ENCODE measurements at regions not wholly inside any gene's neighbourhood (a gene's known extent, or its start where the extent isn't known, plus 50 kb on each side); places are given as distances from the start of the nearest gene placed in this dataset.

- Histone ChIP-seq H3K23ac (ENCODE audit: insufficient read length) (no peak overlapping the region), H3K79me2 (ENCODE audit: control insufficient read depth in 1 of 2, insufficient read depth in 2 of 2, low read length in 2 of 2) (no peaks in the 10 kb centered on the region), H3K4ac (replicated peaks; ENCODE audit: insufficient read length, low read depth, low read length) (no peak overlapping the region), H2AK5ac (ENCODE audit: low read depth, low read length) (no peak overlapping the region), H3K4me1 (replicated peaks in 1 of 4; ENCODE audit: control insufficient read depth in 3 of 4, insufficient read depth in 4 of 4, low read length in 3 of 4) (no peaks in the 10 kb centered on the region), H3K56ac (replicated peaks; ENCODE audit: insufficient read length, low read depth, low read length) (no peak overlapping the region), H3K4me2 (ENCODE audit: insufficient read depth in 1 of 2, low read depth in 2 of 2, low read length in 2 of 2) (no peak overlapping the region), H2AFZ (ENCODE audit: low read length) (peak overlapping the region; percentile 61; the same call in 1 of the 2 replicates), H2BK20ac (ENCODE audit: low read length) (no peak overlapping the region), H2BK12ac (ENCODE audit: low read depth, low read length) (no peak overlapping the region), H2BK15ac (ENCODE audit: low read length) (no peak overlapping the region), H4K5ac (ENCODE audit: insufficient read length, low read depth, low read length) (no peak overlapping the region), H3K36me3 (ENCODE audit: control insufficient read depth in 2 of 4, insufficient read depth in 4 of 4, low read length in 3 of 4) (no peaks in the 10 kb centered on the region), H3K4me3 (ENCODE audit: extremely low read depth in 1 of 4, insufficient read depth in 2 of 4, low read depth in 3 of 4, low read length in 4 of 4) (no peak overlapping the region), H3K14ac (ENCODE audit: insufficient read length) (no peak overlapping the region), H4K20me1 (replicated peaks in 1 of 2; ENCODE audit: control insufficient read depth in 1 of 2, insufficient read depth in 2 of 2, low read length in 2 of 2) (no peaks in the 10 kb centered on the region), H4K91ac (replicated peaks; ENCODE audit: insufficient read length, low read length) (no peak overlapping the region), H3K27ac (ENCODE audit: low read depth, low read length) (no peak overlapping the region), H3K9me3 (ENCODE audit: insufficient read depth in 2 of 2, low read depth in 1 of 2, low read length in 1 of 2) (no peaks in the 10 kb centered on the region), H3K18ac (ENCODE audit: extremely low read depth, low read length) (no peak overlapping the region), H4K8ac (ENCODE audit: extremely low read depth, insufficient read depth, low read length) (no peak overlapping the region), H2BK5ac (ENCODE audit: low read depth, low read length) (no peak overlapping the region), H3K27me3 (replicated peaks in 1 of 4; ENCODE audit: control insufficient read depth in 3 of 4, extremely low read depth in 1 of 4, insufficient read depth in 3 of 4, low read length in 3 of 4) (no peaks in the 10 kb centered on the region), H2BK120ac (replicated peaks; ENCODE audit: low read depth, low read length) (no peak overlapping the region), H3K23me2 (ENCODE audit: low read depth, low read length) (no peaks in the 10 kb centered on the region), H3K9ac (replicated peaks in 1 of 4; ENCODE audit: extremely low read depth in 1 of 4, low read depth in 3 of 4, low read length in 3 of 4) (no peak overlapping the region), H3K79me1 (ENCODE audit: low read depth, low read length) (no peaks in the 10 kb centered on the region)
- CTCF ChIA-PET (ENCODE audit: partially characterized antibody): no interaction called here
- FAIRE-seq: no peak
- DNase-seq (ENCODE audit: low read depth in 1 of 2, low spot score in 2 of 2): no peak
- WGBS, 2 experiments (ENCODE audit: extremely low coverage in 1 of 2, insufficient coverage in 1 of 2, insufficient read length in 1 of 2, insufficient replicate concordance in 2 of 2, low coverage in 1 of 2, low lambda C conversion rate in 2 of 2, missing lambda C conversion rate in 1 of 2): 88% methylated on average over 2 of the region's 2 CpGs; no CpG with 5 or more reads in 1 of the 2 experiments
- TF ChIP-seq SRF (IDR thresholded peaks at IDR 0.05; ENCODE audit: low read depth, low read length) (no peak), TBP (IDR thresholded peaks at IDR 0.05; ENCODE audit: low read depth, low read length) (no peak), BRCA1 (IDR thresholded peaks at IDR 0.05; ENCODE audit: low read depth, low read length) (no peak), EGR1 (IDR thresholded peaks at IDR 0.05; ENCODE audit: borderline replicate concordance, low read depth, low read length) (no peak), MAX (IDR thresholded peaks at IDR 0.05) (no peak)
- POLR2A ChIA-PET (ENCODE audit: partially characterized antibody): no interaction called here
Observed at GRCh38 chr4:160772668-160773067, 1391.1 kb downstream of the FSTL5 start.

Data from H1 (cell line).